SJCRH30 (cell line): ENCODE measurements at regions not wholly inside any gene's neighbourhood (a gene's known extent, or its start where the extent isn't known, plus 50 kb on each side); places are given as distances from the start of the nearest gene placed in this dataset.
"Not testable (repeated sequence)": the region's sequence is repeated elsewhere in the genome, so short reads cannot be mapped to it uniquely, and the experiment has no call there.

ENCODE experiments used
- DNase-seq, 2 experiments: peaks; one replicate each; pipeline ENCODE4 v3.0.0-alpha.2; 2015 to 2020
- H3K27ac ChIP-seq: fragments of 250-450 bp; sonication (Bioruptor Pico); 2 replicates; pipeline ENCODE4 v1.5.1; 2020; ENCODE audit warnings: mild to moderate bottlenecking, moderate library complexity
- H3K27me3 ChIP-seq: fragments of 250-450 bp; sonication (Bioruptor Pico); 2 replicates; pipeline ENCODE4 v1.5.1; 2020; ENCODE audit warnings: mild to moderate bottlenecking, moderate library complexity
- H3K36me3 ChIP-seq: fragments of 250-450 bp; sonication (Bioruptor Pico); 2 replicates; pipeline ENCODE4 v1.5.1; 2020; ENCODE audit warnings: mild to moderate bottlenecking, moderate library complexity
- H3K4me1 ChIP-seq: fragments of 250-450 bp; sonication (Bioruptor Pico); 2 replicates; pipeline ENCODE4 v1.5.1; 2020; ENCODE audit warnings: mild to moderate bottlenecking, moderate library complexity
- H3K4me3 ChIP-seq: fragments of 250-450 bp; sonication (Bioruptor Pico); 2 replicates; pipeline ENCODE4 v1.5.1; 2020; ENCODE audit warnings: mild to moderate bottlenecking, moderate library complexity
- H3K9me3 ChIP-seq: fragments of 250-450 bp; sonication (Bioruptor Pico); replicated peaks from 2 replicates; pipeline ENCODE4 v1.5.1; 2020; ENCODE audit warnings: mild to moderate bottlenecking, moderate library complexity

DNA sequence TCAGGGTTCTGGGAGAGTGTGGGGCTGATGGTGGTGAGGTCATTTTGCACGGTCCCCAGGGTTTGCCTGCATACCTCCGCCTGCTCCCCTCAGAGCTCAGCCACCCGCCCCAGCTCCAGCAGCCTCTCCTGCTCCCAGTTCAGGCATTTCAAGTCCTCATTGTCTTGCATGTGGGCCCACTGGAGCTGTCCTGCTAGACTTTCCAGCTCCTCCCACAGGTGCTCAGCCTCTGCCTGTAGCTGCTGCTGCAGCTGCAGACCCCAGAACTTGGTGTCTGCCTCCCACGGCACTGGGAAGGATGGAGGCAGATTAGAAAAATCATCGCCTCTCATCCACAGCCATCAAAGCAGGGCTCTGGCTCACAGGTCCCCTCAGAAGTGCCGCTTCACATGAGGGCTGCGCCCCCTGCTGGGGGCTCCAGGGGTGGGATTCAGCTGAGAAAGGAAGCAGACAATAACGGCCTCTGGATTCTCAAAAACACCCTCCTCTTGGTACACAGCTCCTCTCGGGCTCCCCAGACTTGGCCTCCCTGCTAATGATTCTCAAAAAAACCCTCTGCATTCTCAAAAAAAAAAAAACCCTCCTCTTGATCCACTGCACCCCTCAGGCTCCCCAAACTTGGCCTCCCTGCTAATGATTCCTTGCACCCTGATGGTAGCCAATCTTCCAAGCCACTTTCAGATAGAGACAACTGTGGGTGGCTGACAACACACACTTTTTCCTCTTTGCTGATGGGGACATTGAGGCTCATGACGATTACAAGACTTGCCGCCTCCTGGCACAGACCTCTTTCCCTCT is 89.3 kb upstream of the C2CD4B start:
- Histone ChIP-seq H3K4me3 (no peak overlapping the region), H3K36me3 (no peaks in the 10 kb centered on the region), H3K27ac (no peak overlapping the region), H3K4me1 (no peaks in the 10 kb centered on the region), H3K9me3 (no peaks in the 10 kb centered on the region), H3K27me3 (no peaks in the 10 kb centered on the region)
- peak; percentile 69 to 83 for DNase-seq

DNA sequence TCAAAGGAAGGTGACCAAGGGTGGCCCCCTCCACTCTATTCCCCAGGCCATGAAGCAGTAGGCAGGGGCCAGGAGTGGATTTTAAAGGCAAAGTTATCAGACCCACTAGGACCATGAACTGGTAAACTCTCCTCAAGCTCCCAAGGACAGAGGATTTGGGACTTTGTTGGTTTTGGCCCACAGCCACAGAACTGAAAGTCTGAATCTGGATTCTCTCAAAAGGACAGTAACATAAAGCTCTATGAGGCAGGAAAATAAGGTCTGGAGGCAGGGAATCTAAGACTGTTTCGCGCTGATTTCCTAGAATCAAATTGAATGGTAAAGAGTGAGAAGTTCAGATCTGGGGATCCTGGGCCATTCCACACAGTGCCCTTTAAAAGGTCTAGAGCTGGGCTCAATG is 91.3 kb upstream of the C2CD4B start:
- H3K4me1 ChIP-seq, H3K4me3 ChIP-seq, H3K27ac ChIP-seq, H3K9me3 ChIP-seq, H3K27me3 ChIP-seq, H3K36me3 ChIP-seq, DNase-seq: not testable (repeated sequence)

DNA sequence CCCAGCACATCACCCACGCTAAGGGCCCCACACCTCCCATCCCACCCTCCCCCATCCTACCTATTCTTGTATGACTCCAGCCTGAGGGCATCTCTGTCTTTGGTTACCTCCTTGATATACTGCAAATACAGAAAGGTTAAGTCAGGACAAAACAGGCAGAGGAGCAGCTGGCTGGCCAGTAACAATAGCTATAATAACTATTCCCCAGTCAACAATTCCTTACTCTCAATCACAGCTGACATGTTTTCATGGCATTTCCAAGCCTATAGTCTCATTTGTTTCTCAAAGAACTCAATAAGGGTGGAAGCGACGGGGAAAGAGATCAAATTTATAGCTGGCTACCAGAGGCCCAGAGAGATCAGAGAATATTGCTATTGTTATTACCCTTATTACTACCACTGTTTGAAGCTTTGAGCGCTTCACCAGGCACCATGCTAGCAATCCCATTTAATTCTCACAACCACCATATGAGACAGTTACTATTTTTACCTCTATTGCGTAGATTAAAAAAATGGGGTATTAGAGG is 93.0 kb upstream of the C2CD4B start:
- peaks cover 6% of the 10 kb centered on the region; the same call in 1 of the 2 replicates for H3K9me3 ChIP-seq
- H3K4me3 ChIP-seq: no peak overlapping the region
- no peaks in the 10 kb centered on the region for H3K4me1 ChIP-seq
- H3K27ac ChIP-seq: no peak overlapping the region
- no peak for DNase-seq
- H3K27me3 ChIP-seq: no peaks in the 10 kb centered on the region
- no peaks in the 10 kb centered on the region for H3K36me3 ChIP-seq

DNA sequence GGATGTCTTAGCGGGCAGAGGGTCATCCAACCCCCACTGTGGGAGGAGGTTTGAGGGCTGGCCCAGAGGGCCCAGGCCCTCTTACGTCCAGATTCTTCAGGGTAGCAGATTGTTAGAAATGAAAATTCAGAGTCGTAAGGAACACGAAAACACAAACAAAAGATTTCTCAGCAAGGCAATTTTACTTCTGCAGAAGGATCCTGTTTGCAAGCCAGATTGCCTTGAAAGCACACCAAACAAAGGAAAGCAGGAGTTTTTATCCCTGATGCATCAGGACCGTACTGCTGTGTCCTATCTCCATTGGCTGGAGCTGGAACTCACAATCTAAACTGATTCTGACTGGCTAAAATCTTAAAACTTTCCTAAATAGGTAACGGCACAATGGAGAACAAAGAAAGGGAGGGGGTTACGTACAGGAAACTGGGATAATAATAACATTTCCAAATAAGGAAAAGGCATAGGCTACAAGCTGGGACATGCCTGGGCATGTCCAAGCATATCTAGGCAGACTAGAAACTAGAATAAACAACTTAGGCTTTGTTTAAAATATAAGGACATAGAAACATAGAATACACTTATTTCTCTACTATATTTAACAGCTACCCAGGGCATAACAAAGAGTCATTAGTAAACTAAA is 97.3 kb upstream of the C2CD4B start:
- no peaks in the 10 kb centered on the region for H3K27me3 ChIP-seq
- peaks cover 6% of the 10 kb centered on the region; the same call in 1 of the 2 replicates for H3K9me3 ChIP-seq
- H3K4me3 ChIP-seq: no peak overlapping the region
- H3K27ac ChIP-seq: no peak overlapping the region
- H3K36me3 ChIP-seq: no peaks in the 10 kb centered on the region
- no peaks in the 10 kb centered on the region for H3K4me1 ChIP-seq
- no peak for DNase-seq

DNA sequence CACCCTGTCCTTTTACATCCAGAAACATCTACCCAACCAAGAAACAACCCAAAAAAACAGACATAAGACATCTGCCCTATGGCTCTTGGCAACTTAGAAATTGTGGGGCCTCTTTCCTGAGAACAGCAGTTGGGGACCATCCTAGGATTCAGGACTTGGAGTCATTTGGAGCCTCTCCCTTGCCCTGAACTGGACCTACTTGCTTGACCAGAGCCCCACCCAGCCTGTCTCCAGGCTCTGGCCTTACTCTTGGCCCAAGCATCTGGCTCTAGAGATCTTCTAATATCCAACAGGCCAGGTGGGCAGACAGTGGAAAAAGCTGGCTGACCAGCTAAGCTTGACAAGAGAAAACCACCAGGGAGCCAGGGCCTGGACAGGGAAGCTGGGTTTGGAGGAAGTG is 99.1 kb upstream of the C2CD4B start:
- H3K4me3 ChIP-seq: no peak overlapping the region
- H3K9me3 ChIP-seq: peaks cover 6% of the 10 kb centered on the region; the same call in 1 of the 2 replicates
- no peak for DNase-seq
- no peaks in the 10 kb centered on the region for H3K4me1 ChIP-seq
- H3K27me3 ChIP-seq: no peaks in the 10 kb centered on the region
- H3K36me3 ChIP-seq: no peaks in the 10 kb centered on the region
- H3K27ac ChIP-seq: no peak overlapping the region

DNA sequence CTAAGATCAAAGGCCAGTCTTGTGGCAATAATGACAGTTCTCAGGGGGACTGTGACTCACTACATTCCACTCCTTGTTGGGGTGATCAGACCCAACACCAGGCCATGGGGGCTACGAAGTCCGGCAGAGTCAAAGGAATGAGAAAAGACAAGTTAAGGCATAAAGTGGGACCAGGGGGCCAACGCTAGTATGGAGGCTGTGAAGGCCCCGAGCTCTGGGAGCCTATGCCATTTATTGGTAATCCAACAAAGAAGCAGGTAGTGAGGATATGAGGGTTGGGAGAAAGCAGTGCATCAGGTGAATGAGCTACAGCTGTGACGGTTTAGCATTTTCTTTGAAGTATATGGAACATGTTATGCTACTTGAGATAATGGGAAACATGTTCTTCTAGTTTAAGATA is 104.4 kb upstream of the C2CD4B start:
- no peaks in the 10 kb centered on the region for H3K4me1 ChIP-seq
- H3K4me3 ChIP-seq: no peak overlapping the region
- no peak for DNase-seq
- H3K36me3 ChIP-seq: no peaks in the 10 kb centered on the region
- H3K9me3 ChIP-seq: peaks cover 3% of the 10 kb centered on the region
- H3K27ac ChIP-seq: no peak overlapping the region
- H3K27me3 ChIP-seq: no peaks in the 10 kb centered on the region

DNA sequence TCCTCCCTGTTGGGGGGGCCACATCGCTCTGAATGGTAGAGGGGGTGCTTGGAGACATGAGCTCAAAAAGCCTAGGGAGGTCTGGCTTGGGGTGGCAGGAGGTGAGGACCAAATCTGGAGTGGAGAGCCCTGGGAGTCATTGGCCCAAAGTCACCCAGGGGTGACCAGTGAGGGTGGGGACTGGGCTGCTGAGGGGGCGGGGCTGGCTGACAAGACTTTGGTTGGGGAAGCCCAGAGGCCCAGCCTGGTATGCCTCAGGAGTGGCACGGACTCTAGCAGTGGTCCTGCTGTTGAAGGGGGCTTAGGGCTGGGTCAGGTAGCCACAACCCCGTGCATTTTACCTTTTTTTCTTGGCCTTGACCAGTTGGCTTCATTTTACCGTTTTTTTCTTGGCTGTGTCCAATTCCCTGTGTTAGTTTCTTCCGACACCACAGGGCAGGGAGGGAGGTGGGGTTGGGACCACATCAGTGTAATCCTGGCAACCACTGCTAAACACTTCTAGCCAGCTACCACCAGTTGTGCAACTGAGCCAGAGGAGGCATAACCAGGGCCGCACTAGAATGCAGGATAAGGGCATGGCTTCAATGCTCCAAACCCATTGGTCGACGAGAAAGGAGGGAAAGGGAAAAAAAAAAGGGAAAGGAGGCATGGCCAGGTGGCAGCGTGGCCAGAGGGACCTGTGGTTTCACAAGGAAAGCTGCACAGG is 105.3 kb upstream of the C2CD4B start:
- H3K4me3 ChIP-seq: no peak overlapping the region
- H3K27me3 ChIP-seq: no peaks in the 10 kb centered on the region
- H3K27ac ChIP-seq: no peak overlapping the region
- H3K9me3 ChIP-seq: peaks cover 3% of the 10 kb centered on the region
- no peak for DNase-seq
- H3K36me3 ChIP-seq: no peaks in the 10 kb centered on the region
- H3K4me1 ChIP-seq: no peaks in the 10 kb centered on the region

DNA sequence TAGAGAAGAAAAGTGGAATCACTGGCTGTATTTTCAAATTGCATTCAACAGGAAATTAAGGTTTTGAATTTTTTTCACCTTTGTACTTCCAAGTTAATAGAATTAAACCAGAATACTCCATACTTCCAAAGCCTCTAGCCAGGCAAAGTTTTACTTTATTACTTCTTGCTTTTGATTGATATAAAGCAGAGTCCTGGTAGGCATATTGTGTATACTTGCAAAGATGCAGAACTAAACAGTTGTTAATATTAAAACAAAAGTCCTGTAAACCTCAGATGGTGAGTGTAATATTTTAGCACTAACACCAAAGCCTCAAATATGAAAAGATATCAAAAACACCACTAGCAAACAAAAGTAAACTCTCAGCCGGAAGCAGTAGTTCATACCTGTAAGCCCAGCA is 107.2 kb upstream of the C2CD4B start:
- Histone ChIP-seq H3K36me3 (no peaks in the 10 kb centered on the region), H3K4me3 (no peak overlapping the region), H3K27me3 (no peaks in the 10 kb centered on the region), H3K27ac (no peak overlapping the region), H3K4me1 (no peaks in the 10 kb centered on the region), H3K9me3 (peaks cover 3% of the 10 kb centered on the region)
- DNase-seq: no peak

DNA sequence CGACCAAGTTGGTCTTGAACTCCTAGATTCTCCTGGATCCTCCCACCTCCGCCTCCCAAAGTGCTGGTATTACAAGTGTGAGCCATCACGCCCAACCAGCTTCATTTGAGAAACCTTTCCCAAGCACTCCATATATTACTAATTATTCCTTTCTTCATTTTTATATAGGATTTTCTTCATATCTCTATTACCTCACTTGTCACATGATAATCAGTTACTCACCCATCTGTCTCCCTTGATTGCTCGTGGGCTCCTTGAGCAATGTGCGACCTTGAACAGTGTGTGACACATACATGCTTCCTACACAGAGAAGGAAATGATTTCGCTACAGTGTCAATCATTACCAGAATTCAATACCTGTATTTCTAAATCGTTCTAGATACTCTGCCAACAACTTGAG is 110.7 kb upstream of the C2CD4B start:
- Histone ChIP-seq H3K9me3 (no peaks in the 10 kb centered on the region), H3K27ac (no peak overlapping the region), H3K4me3 (no peak overlapping the region), H3K4me1 (no peaks in the 10 kb centered on the region), H3K36me3 (no peaks in the 10 kb centered on the region), H3K27me3 (peaks cover 4% of the 10 kb centered on the region; the same call in 1 of the 2 replicates)
- no peak for DNase-seq

DNA sequence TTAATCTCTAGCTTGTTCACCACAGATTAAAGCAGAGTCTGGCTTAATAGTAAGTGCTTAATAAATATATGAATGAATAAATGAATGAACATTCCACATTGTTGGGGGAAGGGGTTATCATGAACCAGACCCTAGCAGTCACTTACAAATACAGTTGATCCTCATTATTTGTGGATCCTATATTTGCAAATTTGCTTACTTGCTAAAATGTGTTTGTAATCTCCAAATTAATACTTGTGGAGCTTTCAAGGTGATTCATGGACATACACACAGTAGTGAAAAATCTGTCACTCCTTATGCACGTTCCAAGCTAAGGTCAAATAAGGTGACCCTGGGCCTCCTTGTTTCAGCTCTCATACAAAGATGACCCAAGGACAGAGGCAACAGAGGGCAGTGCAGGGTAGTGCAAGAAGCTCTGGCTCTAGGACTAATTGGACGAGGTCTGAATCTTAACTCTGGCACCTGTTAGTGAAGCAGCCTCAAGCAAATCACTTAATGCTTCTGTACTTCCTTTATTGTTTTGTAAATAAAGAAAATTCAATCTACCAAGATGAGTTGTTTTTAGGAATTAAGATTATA is 112.8 kb upstream of the C2CD4B start:
- Histone ChIP-seq H3K36me3 (no peaks in the 10 kb centered on the region), H3K4me3 (no peak overlapping the region), H3K27ac (no peak overlapping the region), H3K9me3 (no peaks in the 10 kb centered on the region), H3K27me3 (peaks cover 6% of the 10 kb centered on the region; the same call in 1 of the 2 replicates), H3K4me1 (no peaks in the 10 kb centered on the region)
- peak in 1 of 2 experiments; percentile 10 for DNase-seq

DNA sequence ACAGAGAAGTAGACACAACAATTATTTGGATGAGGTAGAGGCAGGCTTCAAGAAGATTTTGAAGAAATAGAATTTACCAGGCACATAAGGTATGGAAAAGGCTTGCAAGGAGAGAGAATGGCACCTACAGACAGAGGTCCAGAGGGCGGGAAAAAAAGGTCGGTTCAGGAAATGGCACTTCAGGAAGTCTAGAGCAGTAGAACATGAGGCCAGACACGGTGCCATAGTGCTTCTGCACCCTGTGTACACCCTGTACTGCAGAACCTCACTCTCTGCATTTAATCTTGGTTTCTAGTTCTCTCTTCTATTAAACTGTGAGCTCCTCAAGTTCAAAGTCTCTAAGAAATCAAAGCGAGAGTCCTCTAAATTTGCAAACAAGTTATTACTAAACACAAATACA is 113.4 kb upstream of the C2CD4B start:
- no peak for DNase-seq
- no peaks in the 10 kb centered on the region for H3K4me1 ChIP-seq
- H3K9me3 ChIP-seq: no peaks in the 10 kb centered on the region
- peaks cover 6% of the 10 kb centered on the region; the same call in 1 of the 2 replicates for H3K27me3 ChIP-seq
- no peak overlapping the region for H3K27ac ChIP-seq
- no peak overlapping the region for H3K4me3 ChIP-seq
- H3K36me3 ChIP-seq: no peaks in the 10 kb centered on the region

DNA sequence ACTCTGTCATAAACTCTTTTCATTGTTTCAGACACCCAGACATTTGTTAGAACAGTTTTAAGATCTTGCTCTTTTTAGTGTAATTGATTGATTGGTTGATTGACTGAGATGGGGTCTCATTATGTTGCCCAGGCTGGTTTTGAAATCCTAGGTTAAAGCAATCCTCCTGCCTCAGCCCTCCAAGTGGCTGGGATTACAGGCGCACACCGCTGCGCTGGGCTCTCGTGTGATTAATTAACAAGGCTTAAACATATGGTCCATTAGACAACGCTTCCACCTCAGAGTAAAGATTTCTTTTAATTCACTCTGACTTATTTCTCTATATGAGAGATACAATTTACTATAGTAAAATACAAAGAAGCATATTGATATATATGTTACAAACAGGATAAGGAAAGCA is 114.0 kb upstream of the C2CD4B start:
- H3K36me3 ChIP-seq: no peaks in the 10 kb centered on the region
- H3K27ac ChIP-seq: no peak overlapping the region
- no peak for DNase-seq
- no peak overlapping the region for H3K4me3 ChIP-seq
- no peaks in the 10 kb centered on the region for H3K9me3 ChIP-seq
- H3K27me3 ChIP-seq: peaks cover 6% of the 10 kb centered on the region; the same call in 1 of the 2 replicates
- no peaks in the 10 kb centered on the region for H3K4me1 ChIP-seq

DNA sequence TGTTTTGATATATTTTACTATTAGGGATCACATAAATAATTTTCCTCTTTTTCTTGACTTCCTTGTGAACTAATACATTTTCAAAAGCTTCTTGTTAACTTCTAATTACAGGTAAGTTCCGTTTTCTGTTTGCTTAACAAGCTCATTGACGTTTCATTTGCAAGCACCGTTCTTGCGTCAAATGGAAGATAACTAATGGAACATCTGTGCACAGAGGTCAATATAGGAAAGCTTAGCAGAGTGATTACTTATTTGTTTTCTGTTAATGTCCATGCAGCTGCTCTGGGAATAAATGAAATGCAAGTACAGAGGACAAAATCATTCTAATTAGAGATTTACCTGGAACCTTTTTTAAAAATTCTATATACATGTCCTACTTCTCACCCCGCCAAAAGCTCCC is 115.5 kb upstream of the C2CD4B start:
- Histone ChIP-seq H3K9me3 (no peaks in the 10 kb centered on the region), H3K36me3 (no peaks in the 10 kb centered on the region), H3K27me3 (peaks cover 6% of the 10 kb centered on the region; the same call in 1 of the 2 replicates), H3K4me1 (no peaks in the 10 kb centered on the region), H3K27ac (no peak overlapping the region), H3K4me3 (no peak overlapping the region)
- no peak for DNase-seq

DNA sequence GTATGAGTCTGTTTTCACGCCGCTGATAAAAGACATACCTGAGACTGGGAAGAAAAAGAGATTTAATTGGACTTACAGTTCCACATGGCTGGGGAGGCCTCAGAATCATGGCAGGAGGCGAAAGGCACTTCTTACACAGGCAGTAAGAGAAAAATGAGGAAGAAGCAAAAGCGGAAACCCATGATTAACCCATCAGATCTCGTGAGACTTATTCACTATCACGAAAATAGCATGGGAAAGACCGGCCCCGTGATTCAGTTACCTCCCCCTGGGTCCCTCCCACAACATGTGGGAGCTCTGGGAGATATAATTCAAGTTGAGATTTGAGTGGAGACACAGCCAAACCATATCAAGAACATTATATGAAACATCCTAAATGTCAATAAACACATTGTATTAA is 116.7 kb upstream of the C2CD4B start:
- not testable (repeated sequence) for H3K36me3 ChIP-seq, DNase-seq, H3K4me3 ChIP-seq, H3K4me1 ChIP-seq, H3K9me3 ChIP-seq, H3K27ac ChIP-seq, H3K27me3 ChIP-seq
